HepG2 (cell line): ENCODE measurements at regions not wholly inside any gene's neighbourhood (a gene's known extent, or its start where the extent isn't known, plus 50 kb on each side); places are given as distances from the start of the nearest gene placed in this dataset.

ENCODE experiments used
- ATAC-seq: fragments of 200-7000 bp; cut with Tn5 transposase; 3 replicates; pipeline ENCODE4 v1.9.1; 2020; ENCODE audit warnings: mild to moderate bottlenecking, moderate library complexity
- BruUV-seq: library from RNA; stranded (reverse); fragments of 400-500 nt; replicated peaks from 2 replicates; lab custom pipeline; 2021; lab: Mats Ljungman, UMichigan
- CTCF ChIA-PET: fragments of 300-600 bp; formaldehyde crosslinking; extraction: SDS; loops from one replicate; lab custom pipeline; 2021; ENCODE audit warnings: low total read pairs, inconsistent platforms, low intra/inter-chr PET ratio; lab: Yijun Ruan, JAX
- POLR2A ChIA-PET: fragments of 350-600 bp; sonication (Branson Sonifier 250); formaldehyde crosslinking; loops from one replicate; lab custom pipeline; 2020; ENCODE audit warnings: antibody characterized with exemption, inconsistent platforms; lab: Yijun Ruan, JAX
- DNase-seq: peaks from one replicate; pipeline ENCODE4 v3.0.0-alpha.2; 2015; ENCODE audit warnings: low spot score
- FAIRE-seq: peaks from 3 replicates; lab custom pipeline; 2011; peaks lifted over from hg19 to GRCh38; lab: Jason Lieb, UNC
- H2AFZ ChIP-seq: one replicate; pipeline ENCODE4 v1.6.1; 2011; ENCODE audit warnings: low read length, inconsistent platforms
- H3K27ac ChIP-seq: fragments of 300-600 bp; 3 replicates; pipeline ENCODE4 v1.8.0; 2011; ENCODE audit warnings: mixed run types, mild to moderate bottlenecking, mixed read lengths, low read length, inconsistent platforms; ENCODE audit not compliant: insufficient read depth; ENCODE audit errors: extremely low read length
- H3K27me3 ChIP-seq, 2 experiments: fragments of 200-600 bp in 1 of 2; 2 replicates in 1 of 2; 3 replicates in 1 of 2; pipeline versions ENCODE4 v1.6.0 to v1.8.0; 2011; ENCODE audit warnings: low read length in 2 of 2, mild to moderate bottlenecking in 2 of 2, moderate library complexity in 2 of 2, inconsistent platforms in 1 of 2; ENCODE audit not compliant: insufficient read depth in 2 of 2, control insufficient read depth in 1 of 2
- H3K36me3 ChIP-seq, 2 experiments: fragments of 200-600 bp in 1 of 2; replicated peaks in 1 of 2; 2 replicates in 1 of 2; 3 replicates in 1 of 2; pipeline versions ENCODE4 v1.5.1 to v1.8.0; 2011; ENCODE audit warnings: low read length in 2 of 2, inconsistent platforms in 1 of 2; ENCODE audit not compliant: insufficient read depth in 2 of 2, control insufficient read depth in 1 of 2
- H3K4me1 ChIP-seq: 2 replicates; pipeline ENCODE4 v1.5.1; 2012; ENCODE audit warnings: low read length, inconsistent platforms; ENCODE audit not compliant: insufficient read depth
- H3K4me2 ChIP-seq: 2 replicates; pipeline ENCODE4 v1.6.0; 2011; ENCODE audit warnings: low read depth, low read length, inconsistent platforms
- H3K4me3 ChIP-seq, 3 experiments: fragments of 200-600 bp in 1 of 3; sonication (generic), shearing (Covaris generic) in 1 of 3; replicated peaks in 1 of 3; 2 replicates each; pipeline ENCODE4 v1.5.1; 2011 to 2016; ENCODE audit warnings: low read length in 3 of 3, inconsistent platforms in 2 of 3, low read depth in 2 of 3, mild to moderate bottlenecking in 2 of 3, control low read depth in 1 of 3, mixed read lengths in 1 of 3; ENCODE audit not compliant: insufficient read depth in 1 of 3
- H3K79me2 ChIP-seq: one replicate; pipeline ENCODE4 v1.6.1; 2011; ENCODE audit warnings: low read length, inconsistent platforms; ENCODE audit not compliant: insufficient read depth
- H3K9ac ChIP-seq: 2 replicates; pipeline ENCODE4 v1.6.0; 2011; ENCODE audit warnings: mild to moderate bottlenecking, low read depth, low read length, inconsistent platforms; ENCODE audit not compliant: insufficient read depth
- H3K9me3 ChIP-seq: 2 replicates; pipeline ENCODE4 v1.5.1; 2012; ENCODE audit warnings: mild to moderate bottlenecking, low read length
- H4K20me1 ChIP-seq: 2 replicates; pipeline ENCODE4 v1.6.0; 2011; ENCODE audit warnings: inconsistent platforms, mild to moderate bottlenecking, low read length, moderate library complexity; ENCODE audit not compliant: insufficient read depth
- AGO2 ChIP-seq: fragments of 200-400 bp; formaldehyde crosslinking; optimal IDR thresholded peaks from 2 replicates; pipeline ENCODE3; 2017; ENCODE audit warnings: mild to moderate bottlenecking, low read depth, low read length, moderate library complexity
- HHEX ChIP-seq: IDR thresholded peaks from 2 replicates; pipeline ENCODE4 v1.6.1; 2016; ENCODE audit warnings: control low read depth
- HMGA1 ChIP-seq: sonication (generic); formaldehyde crosslinking; conservative IDR thresholded peaks from 2 replicates; pipeline ENCODE4 v1.4.0; 2020; ENCODE audit warnings: missing genetic modification reagents
- HNRNPLL ChIP-seq: fragments of 200-400 bp; formaldehyde crosslinking; IDR thresholded peaks from 2 replicates; pipeline ENCODE4 v1.6.1; 2017; ENCODE audit warnings: mild to moderate bottlenecking, low read depth, low read length; ENCODE audit not compliant: poor library complexity, severe bottlenecking
- KLF12 ChIP-seq: sonication (generic); formaldehyde crosslinking; IDR thresholded peaks from 2 replicates; pipeline ENCODE4 v1.4.0; 2020; ENCODE audit warnings: missing genetic modification reagents, borderline replicate concordance
- POLR2A ChIP-seq, 2 experiments: IDR thresholded peaks; 2 replicates each; pipeline ENCODE4 v1.6.1; 2011; ENCODE audit warnings: low read depth in 2 of 2, low read length in 2 of 2, mild to moderate bottlenecking in 1 of 2, moderate library complexity in 1 of 2; ENCODE audit not compliant: insufficient read depth in 1 of 2
- PPARG ChIP-seq: conservative IDR thresholded peaks from 2 replicates; pipeline ENCODE4 v1.6.1; 2016; ENCODE audit warnings: missing biosample characterization, missing genetic modification reagents
- THAP11 ChIP-seq: IDR thresholded peaks from 2 replicates; pipeline ENCODE4 v1.6.1; 2016; ENCODE audit warnings: missing biosample characterization, missing genetic modification reagents
- ZBTB26 ChIP-seq: IDR thresholded peaks from 2 replicates; pipeline ENCODE4 v1.6.1; 2016; ENCODE audit warnings: missing compliant biosample characterization, missing genetic modification reagents, borderline replicate concordance
- ZBTB42 ChIP-seq: sonication (generic); formaldehyde crosslinking; IDR thresholded peaks from 2 replicates; pipeline ENCODE4 v1.5.0; 2020; ENCODE audit warnings: mild to moderate bottlenecking, missing genetic modification reagents
- ZFAT ChIP-seq: sonication (generic); formaldehyde crosslinking; conservative IDR thresholded peaks from 2 replicates; pipeline ENCODE4 v1.8.1; 2023; ENCODE audit warnings: missing genetic modification reagents, inconsistent platforms
- ZNF577 ChIP-seq: sonication (generic); formaldehyde crosslinking; IDR thresholded peaks from 2 replicates; pipeline ENCODE4 v1.4.0; 2020; ENCODE audit warnings: mild to moderate bottlenecking, low read depth, missing genetic modification reagents, borderline replicate concordance
- ZNF720 ChIP-seq: sonication (generic); formaldehyde crosslinking; IDR thresholded peaks from 2 replicates; pipeline ENCODE4 v1.4.0; 2020; ENCODE audit warnings: missing genetic modification reagents
- ZNF83 ChIP-seq: sonication (generic); formaldehyde crosslinking; IDR thresholded peaks from 2 replicates; pipeline ENCODE4 v1.4.0; 2020; ENCODE audit warnings: missing genetic modification reagents, mild to moderate bottlenecking, borderline replicate concordance
- WGBS: methylation state at CpG from one replicate; pipeline ENCODE4 v1.1.6; 2017; ENCODE audit warnings: low lambda C conversion rate; 5-methylcytosine and 5-hydroxymethylcytosine counted together
- in situ Hi-C: cut with HindIII; loops from 2 replicates; pipeline ENCODE4 v1.10.0; 2017; ENCODE audit warnings: low pct_unique_long_range_greater_than_20kb; ENCODE audit not compliant: extremely low pct_ligation_motif_present
- intact Hi-C: fragments of 100-400 bp; cut with micrococcal nuclease; formaldehyde crosslinking; loops from one replicate; pipeline ENCODE4 v1.10.0; 2022; ENCODE audit not compliant: unreplicated experiment
- TF ChIP-seq, protein P1 (sequence below): sonication (generic); formaldehyde crosslinking; IDR thresholded peaks from 2 replicates; pipeline ENCODE4 v1.8.1; 2023; ENCODE audit warnings: mild to moderate bottlenecking, moderate library complexity, missing genetic modification reagents

- no peak overlapping the region for H3K4me2 ChIP-seq
- CTCF ChIA-PET: no interaction called here
Observed at GRCh38 chr3:59663076-59663850, 613.4 kb upstream of the CFAP20DC start.

GRCh38 chr3:59660852-59661625 lies 611.2 kb upstream of the CFAP20DC start:
- no peaks in the 10 kb centered on the region for H3K79me2 ChIP-seq
- H3K4me2 ChIP-seq: no peak overlapping the region
- intact Hi-C loops (loop anchor here (10.0 kb wide), 1 partner anchor 194 kb away; no protein-coding TSS in a partner anchor), in situ Hi-C loops (no loop called here)
- H3K4me3 ChIP-seq: no peak overlapping the region
- no peak for DNase-seq
- no peak overlapping the region for H3K27ac ChIP-seq
- POLR2A ChIA-PET: no interaction called here
- no peak for FAIRE-seq
- BruUV-seq: no TSS peak
- no peaks in the 10 kb centered on the region for H4K20me1 ChIP-seq
- WGBS: 37% methylated on average over 9 of the region's 9 CpGs
- no peaks in the 10 kb centered on the region for H3K27me3 ChIP-seq
- TF ChIP-seq HHEX (CRISPR knock-in tag): no peak
- TF ChIP-seq ZNF577 (CRISPR knock-in tag): no peak
- TF ChIP-seq HMGA1 (CRISPR knock-in tag): no peak
- no peak for TF ChIP-seq PPARG (CRISPR knock-in tag)
- TF ChIP-seq AGO2: no peak
- TF ChIP-seq KLF12 (CRISPR knock-in tag): no peak
- no peak for TF ChIP-seq ZNF720
- no peak for TF ChIP-seq ZBTB26 (CRISPR knock-in tag)
- no peak for TF ChIP-seq HNRNPLL
- no peak for TF ChIP-seq THAP11 (CRISPR knock-in tag)
- no peak for TF ChIP-seq POLR2A (IDR thresholded peaks at IDR 0.05; ENCODE audit: insufficient read depth in 1 of 2, low read depth in 2 of 2, low read length in 2 of 2)
- no peak for TF ChIP-seq ZNF83 (CRISPR knock-in tag)
- TF ChIP-seq ZBTB42 (CRISPR knock-in tag): no peak
- no peak for TF ChIP-seq ZFAT
- no peak overlapping the region for H3K9ac ChIP-seq
- ATAC-seq: no peak
- no peaks in the 10 kb centered on the region for H3K36me3 ChIP-seq
- CTCF ChIA-PET: no interaction called here
- H3K4me1 ChIP-seq: peaks cover 14% of the 10 kb centered on the region
- no peaks in the 10 kb centered on the region for H3K9me3 ChIP-seq
- no peak overlapping the region for H2AFZ ChIP-seq

More at GRCh38 chr3:59663076-59663850, 613.4 kb upstream of the CFAP20DC start:
- TF ChIP-seq, protein P1, sequence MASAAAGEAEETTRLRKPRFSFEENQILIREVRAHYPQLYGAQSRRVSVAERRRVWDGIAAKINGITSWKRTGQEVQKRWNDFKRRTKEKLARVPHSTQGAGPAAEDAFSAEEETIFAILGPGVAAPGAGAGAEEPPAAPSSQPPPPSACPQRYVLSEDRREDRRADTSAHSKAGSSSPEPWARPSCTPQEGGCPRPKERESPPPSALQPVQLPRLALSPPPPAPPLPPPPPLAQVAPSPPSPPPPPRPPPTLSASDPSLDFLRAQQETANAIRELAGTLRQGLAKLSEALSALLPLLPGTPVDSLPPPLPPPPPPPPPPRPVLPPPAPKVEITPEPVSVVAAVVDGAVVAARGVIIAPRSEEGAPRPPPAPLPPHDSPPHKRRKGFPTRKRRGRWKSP: no peak
- Histone ChIP-seq H3K79me2 (no peaks in the 10 kb centered on the region), H3K36me3 (no peaks in the 10 kb centered on the region), H3K4me1 (peaks cover 14% of the 10 kb centered on the region), H3K4me3 (no peak overlapping the region), H4K20me1 (no peaks in the 10 kb centered on the region), H3K27ac (no peak overlapping the region), H3K9ac (no peak overlapping the region), H3K9me3 (no peaks in the 10 kb centered on the region), H3K27me3 (no peaks in the 10 kb centered on the region), H2AFZ (no peak overlapping the region)
- intact Hi-C loops (loop anchor here (10.0 kb wide), 1 partner anchor 192 kb away; no protein-coding TSS in a partner anchor), in situ Hi-C loops (no loop called here)
- 87% methylated on average over 2 of the region's 2 CpGs for WGBS
- DNase-seq (no peak), ATAC-seq (no peak), FAIRE-seq (no peak)
- BruUV-seq: no TSS peak
- POLR2A ChIA-PET: no interaction called here
